OCI-LY7 (cell line): ENCODE measurements at regions not wholly inside any gene's neighbourhood (a gene's known extent, or its start where the extent isn't known, plus 50 kb on each side); places are given as distances from the start of the nearest gene placed in this dataset.

Experiments
- BruUV-seq: library from RNA; stranded (reverse); fragments of 400-500 nt; replicated peaks from 2 replicates; lab custom pipeline; 2021; lab: Mats Ljungman, UMichigan
- CTCF ChIA-PET: fragments of 300-600 bp; sonication (Branson Sonifier 250); formaldehyde crosslinking; loops from one replicate; lab custom pipeline; 2022; ENCODE audit warnings: antibody characterized with exemption; ENCODE audit not compliant: unreplicated experiment; lab: Charles Lee
- POLR2A ChIA-PET: fragments of 300-600 bp; sonication (Branson Sonifier 250); formaldehyde crosslinking; loops from one replicate; lab custom pipeline; 2022; ENCODE audit warnings: antibody characterized with exemption; lab: Charles Lee
- DNase-seq: peaks from one replicate; pipeline ENCODE4 v3.0.0-alpha.2; 2015; ENCODE audit warnings: low spot score
- H2AFZ ChIP-seq: fragments of 200-600 bp; sonication (generic), shearing (Covaris generic); 2 replicates; pipeline ENCODE4 v1.6.1; 2014; ENCODE audit warnings: mild to moderate bottlenecking, antibody characterized with exemption, low read length, moderate library complexity
- H3K27ac ChIP-seq: fragments of 200-600 bp; sonication (generic); 2 replicates; pipeline ENCODE4 v1.5.1; 2014; ENCODE audit warnings: mixed run types, low read depth, mild to moderate bottlenecking, moderate library complexity, low read length, inconsistent platforms; ENCODE audit not compliant: poor library complexity, severe bottlenecking
- H3K36me3 ChIP-seq: fragments of 200-600 bp; sonication (generic); 2 replicates; pipeline ENCODE4 v1.6.1; 2014; ENCODE audit warnings: mild to moderate bottlenecking, antibody characterized with exemption, low read length, moderate library complexity, mixed read lengths; ENCODE audit not compliant: insufficient read depth
- H3K4me1 ChIP-seq: fragments of 200-600 bp; sonication (generic); 2 replicates; pipeline ENCODE4 v1.5.1; 2014; ENCODE audit warnings: mild to moderate bottlenecking, low read length; ENCODE audit not compliant: insufficient read depth, poor library complexity, severe bottlenecking
- H3K4me2 ChIP-seq: fragments of 200-600 bp; sonication (generic); 2 replicates; pipeline ENCODE4 v1.6.1; 2014; ENCODE audit warnings: mild to moderate bottlenecking, low read length
- H3K4me3 ChIP-seq: fragments of 200-600 bp; sonication (generic); 2 replicates; pipeline ENCODE4 v1.5.1; 2014; ENCODE audit warnings: mild to moderate bottlenecking, low read depth, low read length; ENCODE audit not compliant: poor library complexity, severe bottlenecking
- H3K79me2 ChIP-seq: fragments of 200-600 bp; sonication (generic); 2 replicates; pipeline ENCODE4 v1.6.1; 2016; ENCODE audit warnings: low read depth, mild to moderate bottlenecking, low read length, moderate library complexity, mixed read lengths; ENCODE audit not compliant: insufficient read depth
- H3K9me2 ChIP-seq: fragments of 200-600 bp; sonication (generic); 2 replicates; pipeline ENCODE4 v1.6.1; 2016; ENCODE audit warnings: mild to moderate bottlenecking, low read length, mixed read lengths; ENCODE audit not compliant: insufficient read depth
- H3K9me3 ChIP-seq: fragments of 200-600 bp; sonication (generic); 2 replicates; pipeline ENCODE4 v1.6.1; 2014; ENCODE audit warnings: mild to moderate bottlenecking, mixed run types, low read length, mixed read lengths
- H4K20me1 ChIP-seq: fragments of 200-600 bp; sonication (generic); 2 replicates; pipeline ENCODE4 v1.6.1; 2014; ENCODE audit warnings: mild to moderate bottlenecking, antibody characterized with exemption, low read length, moderate library complexity, mixed read lengths; ENCODE audit not compliant: insufficient read depth
- CTCF ChIP-seq: fragments of 200-600 bp; sonication (generic); conservative IDR thresholded peaks from 2 replicates; pipeline ENCODE4 v1.5.1; 2014; ENCODE audit warnings: mild to moderate bottlenecking, antibody characterized with exemption, low read length, moderate library complexity, mixed read lengths
- EZH2phosphoT487 ChIP-seq: fragments of 200-600 bp; sonication (generic); IDR thresholded peaks from 2 replicates; pipeline ENCODE4 v1.6.1; 2018; ENCODE audit warnings: low read depth, borderline replicate concordance, mild to moderate bottlenecking, mixed run types, antibody characterized with exemption, low read length, moderate library complexity, mixed read lengths
- intact Hi-C: fragments of 100-400 bp; cut with micrococcal nuclease; formaldehyde crosslinking; loops from one replicate; pipeline ENCODE4 v1.10.0; 2022; ENCODE audit not compliant: unreplicated experiment

- H4K20me1 ChIP-seq = no peaks in the 10 kb centered on the region
- ChIA-PET CTCF (no interaction called here), POLR2A (interaction anchor here (0.8 to 1.0 kb wide), 2 partner anchors 10 to 766 kb away, joined by 3 to 4 read pairs; no protein-coding TSS in a partner anchor)
- no peak overlapping the region for H3K27ac ChIP-seq
- no peak overlapping the region for H3K4me3 ChIP-seq
- TF ChIP-seq EZH2phosphoT487 (no peak), CTCF (no peak)
- no peak overlapping the region for H2AFZ ChIP-seq
- no peaks in the 10 kb centered on the region for H3K9me3 ChIP-seq
- H3K36me3 ChIP-seq = no peaks in the 10 kb centered on the region
- H3K4me1 ChIP-seq = no peaks in the 10 kb centered on the region
- BruUV-seq = no TSS peak
- DNase-seq = no peak
- no peak overlapping the region for H3K4me2 ChIP-seq
- no peaks in the 10 kb centered on the region for H3K9me2 ChIP-seq
- H3K79me2 ChIP-seq = no peaks in the 10 kb centered on the region
- intact Hi-C loops = no loop called here
Observed at GRCh38 chr6:10303608-10304506, 111.0 kb downstream of the TFAP2A start.

GRCh38 chr6:10302566-10303235, 112.2 kb downstream of the TFAP2A start:
- no TSS peak for BruUV-seq
- no peaks in the 10 kb centered on the region for H3K9me2 ChIP-seq
- POLR2A ChIA-PET = interaction anchor here (0.5 to 0.8 kb wide), 3 partner anchors 82 to 1646 kb away, joined by 3 read pairs; no protein-coding TSS in a partner anchor

More at GRCh38 chr6:10302566-10303235, 112.2 kb downstream of the TFAP2A start:
- H3K9me3 ChIP-seq = no peaks in the 10 kb centered on the region
- DNase-seq = no peak
- H4K20me1 ChIP-seq = no peaks in the 10 kb centered on the region
- H3K79me2 ChIP-seq = no peaks in the 10 kb centered on the region
- no peaks in the 10 kb centered on the region for H3K36me3 ChIP-seq
- CTCF ChIA-PET = no interaction called here
- no peak overlapping the region for H3K27ac ChIP-seq
- TF ChIP-seq EZH2phosphoT487 (no peak), CTCF (no peak)
- H3K4me1 ChIP-seq = no peaks in the 10 kb centered on the region
- no peak overlapping the region for H3K4me3 ChIP-seq
- intact Hi-C loops = no loop called here
- H2AFZ ChIP-seq = no peak overlapping the region
- H3K4me2 ChIP-seq = no peak overlapping the region
